Memory B cell (primary cell): ENCODE measurements at regions not wholly inside any gene's neighbourhood (a gene's known extent, or its start where the extent isn't known, plus 50 kb on each side); places are given as distances from the start of the nearest gene placed in this dataset.

Source experiments
- ATAC-seq: fragments of 150-1000 bp; cut with Tn5 transposase; 2 replicates; pipeline ENCODE4 v1.10.0; 2021; ENCODE audit warnings: low read depth, mild to moderate bottlenecking, moderate library complexity
- DNase-seq, 2 donors: peaks; one replicate each; pipeline ENCODE4 v3.0.0; 2022; ENCODE audit warnings: low spot score in 2 of 2
- H3K27ac Mint-ChIP-seq: one replicate; pipeline ENCODE4 v1.8.0; 2022; ENCODE audit warnings: mild to moderate bottlenecking, moderate library complexity, mixed read lengths
- H3K27me3 Mint-ChIP-seq: one replicate; pipeline ENCODE4 v1.8.0; 2022; ENCODE audit warnings: mixed read lengths
- H3K36me3 Mint-ChIP-seq: one replicate; pipeline ENCODE4 v1.8.0; 2022; ENCODE audit warnings: mild to moderate bottlenecking, mixed read lengths
- H3K4me1 Mint-ChIP-seq: one replicate; pipeline ENCODE4 v1.8.0; 2022; ENCODE audit warnings: mixed read lengths
- H3K4me3 Mint-ChIP-seq: one replicate; pipeline ENCODE4 v1.8.0; 2022; ENCODE audit warnings: mild to moderate bottlenecking, moderate library complexity, mixed read lengths
- H3K9me3 Mint-ChIP-seq: one replicate; pipeline ENCODE4 v1.8.0; 2022; ENCODE audit warnings: mixed read lengths

GRCh38 chr1:104706631-104707147 lies 957.0 kb downstream of the AMY1C start:
- H3K27me3 Mint-ChIP-seq, result no peaks in the 10 kb centered on the region
- H3K4me3 Mint-ChIP-seq, result peak overlapping the region; percentile 19
- no peaks in the 10 kb centered on the region for H3K36me3 Mint-ChIP-seq
- H3K27ac Mint-ChIP-seq, result peak overlapping the region; percentile 69
- peaks cover 9% of the 10 kb centered on the region for H3K4me1 Mint-ChIP-seq
- peak; percentile 73 for ATAC-seq
- peak; percentile 11 to 22 for DNase-seq
- H3K9me3 Mint-ChIP-seq, result peaks cover 2% of the 10 kb centered on the region

- Mint-ChIP-seq H3K4me3 (no peak overlapping the region), H3K9me3 (no peaks in the 10 kb centered on the region), H3K4me1 (no peaks in the 10 kb centered on the region), H3K36me3 (no peaks in the 10 kb centered on the region), H3K27me3 (no peaks in the 10 kb centered on the region), H3K27ac (no peak overlapping the region)
- ATAC-seq (no peak), DNase-seq (no peak)
Observed at GRCh38 chr1:104718752-104719151, 969.1 kb downstream of the AMY1C start.

- ATAC-seq (no peak), DNase-seq (no peak)
- H3K9me3 Mint-ChIP-seq, result peaks cover 4% of the 10 kb centered on the region
- H3K4me1 Mint-ChIP-seq, result no peaks in the 10 kb centered on the region
- no peak overlapping the region for H3K4me3 Mint-ChIP-seq
- H3K36me3 Mint-ChIP-seq, result no peaks in the 10 kb centered on the region
- no peaks in the 10 kb centered on the region for H3K27me3 Mint-ChIP-seq
- no peak overlapping the region for H3K27ac Mint-ChIP-seq
Observed at GRCh38 chr1:104720741-104721140, 971.0 kb downstream of the AMY1C start.

- no peaks in the 10 kb centered on the region for H3K36me3 Mint-ChIP-seq
- DNase-seq (no peak), ATAC-seq (no peak)
- no peak overlapping the region for H3K4me3 Mint-ChIP-seq
- no peaks in the 10 kb centered on the region for H3K27me3 Mint-ChIP-seq
- H3K4me1 Mint-ChIP-seq, result no peaks in the 10 kb centered on the region
- H3K9me3 Mint-ChIP-seq, result peaks cover 4% of the 10 kb centered on the region
- no peak overlapping the region for H3K27ac Mint-ChIP-seq
Observed at GRCh38 chr1:104726917-104727316, 977.2 kb downstream of the AMY1C start.

GRCh38 chr1:104733866-104734265 lies 984.2 kb downstream of the AMY1C start:
- ATAC-seq (no peak), DNase-seq (no peak)
- Mint-ChIP-seq H3K27me3 (no peaks in the 10 kb centered on the region), H3K4me1 (no peaks in the 10 kb centered on the region), H3K36me3 (no peaks in the 10 kb centered on the region), H3K27ac (no peak overlapping the region), H3K4me3 (no peak overlapping the region), H3K9me3 (peaks cover 2% of the 10 kb centered on the region)

- H3K36me3 Mint-ChIP-seq, result no peaks in the 10 kb centered on the region
- H3K27me3 Mint-ChIP-seq, result no peaks in the 10 kb centered on the region
- H3K4me3 Mint-ChIP-seq, result no peak overlapping the region
- ATAC-seq (no peak), DNase-seq (no peak)
- no peak overlapping the region for H3K27ac Mint-ChIP-seq
- no peaks in the 10 kb centered on the region for H3K9me3 Mint-ChIP-seq
- peaks cover 3% of the 10 kb centered on the region for H3K4me1 Mint-ChIP-seq
Observed at GRCh38 chr1:104745875-104746274, 996.2 kb downstream of the AMY1C start.

- no peak overlapping the region for H3K27ac Mint-ChIP-seq
- no peak for DNase-seq
- peaks cover 4% of the 10 kb centered on the region for H3K4me1 Mint-ChIP-seq
- no peak overlapping the region for H3K4me3 Mint-ChIP-seq
- no peak for ATAC-seq
- H3K9me3 Mint-ChIP-seq, result no peaks in the 10 kb centered on the region
- no peaks in the 10 kb centered on the region for H3K36me3 Mint-ChIP-seq
- H3K27me3 Mint-ChIP-seq, result no peaks in the 10 kb centered on the region
Observed at GRCh38 chr1:104746994-104747393, 997.3 kb downstream of the AMY1C start.

GRCh38 chr1:104760017-104760416 lies 1010.3 kb downstream of the AMY1C start:
- Mint-ChIP-seq H3K9me3 (peaks cover 2% of the 10 kb centered on the region), H3K27me3 (no peaks in the 10 kb centered on the region), H3K27ac (peak overlapping the region; percentile 69), H3K4me1 (peaks cover 22% of the 10 kb centered on the region), H3K36me3 (no peaks in the 10 kb centered on the region), H3K4me3 (peak overlapping the region; percentile 27)
- ATAC-seq (peak; percentile 95), DNase-seq (peak in 1 of 2 donors; percentile 23)

- H3K27ac Mint-ChIP-seq, result no peak overlapping the region
- DNase-seq (no peak), ATAC-seq (no peak)
- no peaks in the 10 kb centered on the region for H3K27me3 Mint-ChIP-seq
- H3K9me3 Mint-ChIP-seq, result peaks cover 2% of the 10 kb centered on the region
- H3K36me3 Mint-ChIP-seq, result no peaks in the 10 kb centered on the region
- H3K4me1 Mint-ChIP-seq, result peaks cover 29% of the 10 kb centered on the region
- H3K4me3 Mint-ChIP-seq, result no peak overlapping the region
Observed at GRCh38 chr1:104761961-104762570, 1012.4 kb downstream of the AMY1C start.

GRCh38 chr1:104765085-104765484 lies 1015.4 kb downstream of the AMY1C start:
- ATAC-seq, result peak; percentile 97

GRCh38 chr1:104768466-104768865 lies 1018.8 kb downstream of the AMY1C start:
- no peaks in the 10 kb centered on the region for H3K36me3 Mint-ChIP-seq
- peaks cover 13% of the 10 kb centered on the region for H3K4me1 Mint-ChIP-seq
- no peak for DNase-seq
- no peaks in the 10 kb centered on the region for H3K27me3 Mint-ChIP-seq
- no peak for ATAC-seq
- H3K4me3 Mint-ChIP-seq, result no peak overlapping the region
- no peaks in the 10 kb centered on the region for H3K9me3 Mint-ChIP-seq
- no peak overlapping the region for H3K27ac Mint-ChIP-seq

More at GRCh38 chr1:104765085-104765484, 1015.4 kb downstream of the AMY1C start:
- Mint-ChIP-seq H3K9me3 (no peaks in the 10 kb centered on the region), H3K36me3 (no peaks in the 10 kb centered on the region), H3K27me3 (no peaks in the 10 kb centered on the region), H3K27ac (peak overlapping the region; percentile 71), H3K4me3 (no peak overlapping the region), H3K4me1 (peaks cover 17% of the 10 kb centered on the region)
- peak in 1 of 2 donors; percentile 19 for DNase-seq

GRCh38 chr1:104780470-104781078 lies 1030.9 kb downstream of the AMY1C start:
- no peak overlapping the region for H3K27ac Mint-ChIP-seq
- ATAC-seq (peak; percentile 47), DNase-seq (peak in 1 of 2 donors; percentile 32)
- H3K9me3 Mint-ChIP-seq, result no peaks in the 10 kb centered on the region
- no peak overlapping the region for H3K4me3 Mint-ChIP-seq
- no peaks in the 10 kb centered on the region for H3K4me1 Mint-ChIP-seq
- no peaks in the 10 kb centered on the region for H3K27me3 Mint-ChIP-seq
- H3K36me3 Mint-ChIP-seq, result no peaks in the 10 kb centered on the region

GRCh38 chr1:104785575-104786187 lies 1036.0 kb downstream of the AMY1C start:
- H3K27ac Mint-ChIP-seq, result no peak overlapping the region

GRCh38 chr1:104787866-104788510 lies 1038.3 kb downstream of the AMY1C start:
- H3K9me3 Mint-ChIP-seq, result no peaks in the 10 kb centered on the region
- H3K4me1 Mint-ChIP-seq, result no peaks in the 10 kb centered on the region
- H3K4me3 Mint-ChIP-seq, result no peak overlapping the region
- ATAC-seq (no peak), DNase-seq (no peak)
- H3K36me3 Mint-ChIP-seq, result no peaks in the 10 kb centered on the region
- no peak overlapping the region for H3K27ac Mint-ChIP-seq
- H3K27me3 Mint-ChIP-seq, result no peaks in the 10 kb centered on the region

More at GRCh38 chr1:104785575-104786187, 1036.0 kb downstream of the AMY1C start:
- DNase-seq, result no peak
- no peaks in the 10 kb centered on the region for H3K36me3 Mint-ChIP-seq
- ATAC-seq, result no peak
- H3K4me1 Mint-ChIP-seq, result no peaks in the 10 kb centered on the region
- H3K4me3 Mint-ChIP-seq, result no peak overlapping the region
- H3K27me3 Mint-ChIP-seq, result no peaks in the 10 kb centered on the region
- no peaks in the 10 kb centered on the region for H3K9me3 Mint-ChIP-seq
